GM18520 (cell line): ENCODE measurements at regions not wholly inside any gene's neighbourhood (a gene's known extent, or its start where the extent isn't known, plus 50 kb on each side); places are given as distances from the start of the nearest gene placed in this dataset.
"Not testable (repeated sequence)": the region's sequence is repeated elsewhere in the genome, so short reads cannot be mapped to it uniquely, and the experiment has no call there.

Experiments
- ATAC-seq: cut with Tn5 transposase; IDR thresholded peaks from one replicate; pipeline ENCODE4 v1.9.1; 2021; ENCODE audit not compliant: unreplicated experiment

- no peak for ATAC-seq
These were observed 126.7 kb upstream of the SHB start for GRCh38 chr9:38195737-38196161.

- ATAC-seq, result no peak
These were observed 125.8 kb upstream of the SHB start for GRCh38 chr9:38194870-38195269.

DNA sequence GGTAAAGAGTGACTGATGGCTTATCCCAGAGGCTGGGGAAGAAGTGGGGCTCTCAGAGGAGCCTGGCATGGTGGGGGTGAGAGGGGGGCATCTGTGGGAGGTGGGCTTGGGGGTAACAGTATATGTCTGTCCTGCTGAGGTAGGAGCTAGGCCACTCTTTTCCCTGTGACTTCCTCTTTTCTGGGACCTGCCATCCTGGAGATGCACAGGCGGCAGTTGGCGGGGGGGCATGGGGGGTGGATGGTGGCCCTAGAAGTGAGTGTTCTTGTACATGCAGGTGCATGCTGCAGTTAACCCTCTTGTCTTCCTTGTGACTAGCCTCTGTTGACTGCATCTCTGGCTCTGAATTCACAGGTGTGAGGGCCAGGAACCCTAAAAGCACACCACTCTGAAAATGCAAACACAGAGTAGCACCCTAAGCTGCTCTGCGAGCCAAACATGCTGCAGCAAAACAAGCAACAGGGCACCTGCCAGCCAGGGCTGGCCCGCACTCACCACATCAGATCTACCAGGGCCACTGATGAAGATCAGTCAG, 123.8 kb upstream of the SHB start:
- no peak for ATAC-seq

GRCh38 chr9:38186404-38187115, 117.5 kb upstream of the SHB start:
- no peak for ATAC-seq

DNA sequence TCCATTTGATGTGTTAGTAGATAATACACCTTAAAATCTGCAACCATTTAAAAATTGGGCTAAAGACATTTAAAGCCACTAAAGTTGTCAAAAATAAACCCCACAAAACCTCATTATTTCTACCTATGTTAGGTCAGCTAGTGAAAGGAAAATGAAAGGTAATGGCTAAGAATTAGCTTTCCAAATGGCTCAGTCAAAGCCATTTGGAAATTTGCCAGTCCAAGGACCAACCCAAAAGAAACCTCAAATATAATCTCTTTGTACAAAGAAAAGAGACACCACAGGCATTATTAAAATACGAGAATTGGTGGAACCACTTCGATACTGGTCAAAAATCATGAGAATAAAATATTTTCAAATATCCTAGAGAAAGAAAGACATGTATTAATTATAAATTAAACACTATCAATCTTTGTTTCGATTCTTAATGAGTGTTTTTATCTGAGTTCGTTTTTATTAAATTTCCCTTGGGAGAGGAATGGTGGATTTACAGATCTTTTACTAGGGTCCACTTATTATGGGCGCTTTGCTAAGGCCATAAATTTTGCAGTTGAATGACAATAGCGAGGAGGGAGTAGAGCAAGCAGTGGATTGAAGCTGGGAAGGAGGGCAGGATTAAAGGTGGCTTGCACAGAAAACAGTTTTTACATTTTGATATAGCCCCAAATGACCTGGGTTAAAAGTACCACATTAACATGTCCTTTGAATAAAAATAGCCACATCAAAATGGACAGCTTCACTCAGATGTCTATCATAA, 116.8 kb upstream of the SHB start:
- no peak for ATAC-seq

DNA sequence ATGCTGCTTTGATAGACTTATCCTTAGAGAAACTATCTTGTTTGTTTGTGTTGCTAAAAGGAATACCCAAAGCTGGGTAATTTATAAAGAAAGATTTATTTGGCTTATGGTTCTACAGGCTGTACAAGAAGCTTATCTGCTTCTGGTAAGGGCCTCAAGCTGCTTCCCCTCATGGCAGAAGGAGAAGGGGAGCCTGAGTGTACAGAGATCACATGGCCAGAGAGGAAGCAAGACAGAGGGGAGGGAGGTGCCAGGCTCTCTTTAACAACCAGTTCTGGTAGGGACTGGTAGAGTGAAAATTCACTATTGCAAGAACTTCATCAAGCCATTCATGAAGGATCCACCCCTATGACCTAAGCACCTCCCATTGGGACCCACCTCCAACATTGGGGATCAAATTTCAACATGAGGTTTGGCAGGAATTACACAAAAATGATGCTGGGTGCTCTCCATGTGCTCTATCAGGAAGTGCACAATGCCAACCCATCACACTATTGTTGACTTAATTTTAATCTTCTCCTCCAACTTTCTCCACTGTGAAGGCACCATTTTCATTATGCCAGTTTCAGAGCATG, 115.1 kb upstream of the SHB start:
- ATAC-seq, result no peak

DNA sequence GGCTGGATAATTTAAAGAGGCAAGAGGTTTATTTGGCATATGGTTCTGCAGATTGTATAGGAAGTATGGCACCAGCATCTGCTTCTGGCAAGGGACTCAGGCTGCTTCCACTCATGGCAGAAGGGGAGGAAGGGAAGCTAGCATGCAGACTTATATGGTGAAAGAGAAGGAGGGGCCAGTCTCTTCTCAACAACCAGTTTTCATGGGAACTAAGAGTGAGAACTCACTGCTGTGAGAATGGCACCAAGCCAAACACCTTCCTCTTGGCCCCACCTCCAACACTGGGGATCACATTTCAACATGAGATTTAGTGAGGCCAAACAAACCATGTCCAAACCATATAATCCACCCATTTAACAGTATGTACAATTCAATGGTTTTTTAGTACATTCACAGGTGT, 113.3 kb upstream of the SHB start:
- no peak for ATAC-seq

DNA sequence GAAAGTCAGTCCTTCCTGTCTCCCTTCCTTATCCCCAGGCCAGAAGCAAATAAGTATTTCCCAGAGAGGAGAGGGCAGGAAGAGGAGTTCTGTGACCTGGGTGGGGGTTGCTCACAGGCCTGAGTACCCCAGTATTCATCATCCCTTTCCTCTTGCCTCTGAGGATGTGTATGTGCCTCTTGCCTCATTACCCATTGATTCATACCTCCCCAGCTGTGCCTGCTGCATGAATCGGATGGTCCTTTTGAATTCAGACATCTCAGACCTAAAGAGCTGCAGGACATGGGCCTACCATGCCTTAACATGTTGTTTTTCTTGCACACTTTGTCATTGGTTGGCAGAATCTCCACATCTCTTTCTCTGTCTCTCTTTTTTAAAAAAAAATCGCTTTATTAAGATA, 112.8 kb upstream of the SHB start:
- no peak for ATAC-seq

DNA sequence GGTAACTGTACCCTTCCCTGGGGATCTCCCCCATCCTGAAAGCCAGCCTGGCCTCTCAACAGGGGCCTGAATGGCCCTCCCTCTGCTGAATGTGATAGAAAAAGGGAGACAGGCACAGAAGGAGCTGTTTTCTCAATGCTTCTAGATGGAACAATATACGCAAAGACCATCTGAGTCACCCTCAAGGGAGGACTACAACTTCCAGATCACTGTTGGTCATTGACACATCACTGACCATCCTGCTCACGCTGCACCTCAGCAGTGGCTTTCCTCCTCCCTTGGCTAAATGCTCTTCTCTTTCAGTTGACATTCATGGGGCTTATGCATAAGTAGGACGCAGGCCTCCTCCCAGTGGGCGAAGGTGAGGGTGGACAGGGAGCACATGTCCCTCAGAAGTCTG, 112.2 kb upstream of the SHB start:
- no peak for ATAC-seq

GRCh38 chr9:38180656-38181055, 111.6 kb upstream of the SHB start:
- no peak for ATAC-seq

GRCh38 chr9:38179965-38180364, 110.9 kb upstream of the SHB start:
- ATAC-seq, result no peak

DNA sequence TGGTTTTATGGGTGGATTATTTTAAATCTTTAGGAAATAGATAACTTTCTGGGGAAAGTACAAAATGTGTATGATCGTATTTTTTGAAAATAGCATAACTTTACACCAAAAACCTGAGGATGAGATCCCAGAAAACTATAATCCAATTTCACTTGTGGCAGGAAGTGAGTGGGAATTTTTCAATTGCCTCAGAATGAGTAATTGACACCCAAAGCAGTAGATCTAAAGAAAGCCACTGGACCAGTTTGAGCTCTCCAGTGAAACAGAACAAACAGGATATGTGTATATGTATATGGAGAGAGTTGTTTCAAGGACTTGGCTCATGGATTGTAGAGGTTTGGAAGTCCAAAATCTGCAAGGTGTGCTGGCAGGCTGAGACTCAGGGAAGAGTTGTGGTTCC, 109.2 kb upstream of the SHB start:
- ATAC-seq, result no peak

DNA sequence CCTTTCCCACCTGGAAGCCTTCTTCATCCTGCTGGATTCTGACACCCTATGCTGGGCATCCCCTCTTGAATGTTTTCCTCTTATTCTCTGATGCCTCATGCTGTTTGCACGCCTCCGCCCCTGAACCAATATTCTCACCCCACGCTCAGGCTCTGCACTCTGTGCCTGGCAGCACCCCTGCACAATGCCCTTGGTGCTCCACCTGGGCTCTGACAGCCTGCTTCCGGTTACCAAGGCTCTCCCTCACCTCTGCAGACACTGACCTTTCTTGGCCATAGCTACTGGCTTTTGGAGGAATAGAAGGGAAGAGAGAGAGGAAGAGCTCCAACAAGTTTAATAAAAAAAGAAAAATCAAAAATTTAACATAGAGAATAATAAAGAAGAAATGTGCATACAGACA, 108.7 kb upstream of the SHB start:
- no peak for ATAC-seq

DNA sequence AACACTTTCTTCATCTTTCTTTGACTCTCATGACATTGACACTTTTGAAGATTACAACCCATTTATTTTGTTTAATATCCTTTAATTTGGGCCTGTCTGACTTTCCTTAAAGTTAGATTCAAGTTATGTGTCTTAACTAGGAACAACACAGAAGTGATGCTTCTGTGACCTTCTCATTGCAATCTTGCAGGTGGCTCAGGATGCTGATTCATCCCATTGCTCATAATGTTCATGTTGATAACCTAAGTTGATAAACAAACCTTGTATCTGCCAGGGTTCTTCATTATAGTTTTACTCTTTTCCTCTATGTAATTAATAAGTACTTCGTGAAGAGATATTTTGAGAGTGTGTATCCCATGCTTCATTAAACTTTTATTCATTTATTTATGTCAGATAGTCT, 107.2 kb upstream of the SHB start:
- ATAC-seq, result no peak

GRCh38 chr9:38175423-38175822, 106.4 kb upstream of the SHB start:
- ATAC-seq, result no peak

DNA sequence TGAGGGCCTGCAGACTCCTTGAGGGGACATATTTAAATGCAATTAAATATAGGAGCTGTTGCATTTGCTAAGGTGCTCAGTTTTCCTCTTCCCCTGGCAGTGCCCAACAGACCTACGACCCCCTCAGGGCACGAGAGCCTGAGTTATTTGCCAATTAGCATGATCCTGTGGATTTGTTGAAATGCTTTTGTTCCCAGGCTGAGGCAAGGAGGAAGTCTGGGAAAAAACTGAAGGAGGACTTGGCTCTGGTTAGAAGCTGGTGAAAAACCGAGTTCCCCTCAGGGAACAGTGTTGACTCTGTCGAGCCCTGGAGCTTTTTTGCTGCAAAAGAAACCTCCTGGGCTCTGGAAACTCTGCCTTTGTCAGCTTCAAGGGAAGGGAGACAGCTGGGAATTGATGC, 103.6 kb upstream of the SHB start:
- no peak for ATAC-seq

DNA sequence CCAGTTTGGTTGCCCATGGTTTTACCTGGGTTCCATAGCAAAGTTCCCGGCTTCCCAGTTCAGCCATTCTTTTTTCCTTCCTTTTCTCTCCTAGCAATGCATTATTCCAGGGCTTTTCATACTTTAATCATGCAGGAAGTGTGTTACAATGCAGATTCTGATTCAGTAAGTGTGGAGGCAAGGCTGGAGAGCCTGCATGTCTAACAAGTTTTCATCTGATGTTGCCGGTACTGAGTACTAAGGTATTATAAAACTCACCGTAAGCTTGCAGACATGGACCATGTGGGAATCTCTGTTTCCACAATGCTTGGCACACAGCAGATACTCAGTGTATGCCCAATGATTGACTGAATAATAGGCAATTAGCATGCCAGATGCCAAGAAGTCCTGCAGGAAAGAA, 102.9 kb upstream of the SHB start:
- no peak for ATAC-seq

DNA sequence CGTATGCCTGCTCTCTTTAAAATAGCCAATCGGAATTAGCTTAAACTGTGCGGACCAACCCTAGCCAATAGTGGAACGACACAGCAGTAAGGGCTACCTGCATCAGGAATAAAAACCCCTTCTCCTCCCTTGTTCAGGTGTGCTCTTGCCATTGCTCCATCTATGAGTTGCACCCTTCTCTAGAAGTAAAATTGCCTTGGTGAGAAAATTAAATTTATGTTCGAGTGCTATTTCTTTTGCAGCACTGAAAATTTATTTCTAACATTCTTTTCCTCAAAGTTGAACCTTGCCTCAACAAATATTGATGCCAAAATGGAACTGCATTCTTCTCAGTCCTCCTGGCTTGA, 102.5 kb upstream of the SHB start:
- ATAC-seq, result no peak

GRCh38 chr9:38170763-38171537, 101.9 kb upstream of the SHB start:
- ATAC-seq, result not testable (repeated sequence)

- ATAC-seq, result not testable (repeated sequence)
These were observed 101.1 kb upstream of the SHB start for GRCh38 chr9:38170155-38170554.

- ATAC-seq, result no peak
These were observed 97.5 kb upstream of the SHB start for GRCh38 chr9:38166501-38166900.
